CD4-positive, alpha-beta T cell (primary cell): ENCODE measurements at regions not wholly inside any gene's neighbourhood (a gene's known extent, or its start where the extent isn't known, plus 50 kb on each side); places are given as distances from the start of the nearest gene placed in this dataset.

Experiments
- ATAC-seq: fragments of 200-7000 bp; cut with Tn5 transposase; one replicate; pipeline ENCODE4 v1.10.0; 2022; ENCODE audit warnings: mild to moderate bottlenecking; ENCODE audit not compliant: poor library complexity
- CTCF ChIA-PET: fragments of 350-600 bp; sonication (Branson Sonifier 250); formaldehyde crosslinking; loops from one replicate; lab custom pipeline; 2021; ENCODE audit warnings: antibody characterized with exemption, inconsistent platforms; lab: Charles Lee
- POLR2A ChIA-PET: fragments of 350-600 bp; sonication (Branson Sonifier 250); formaldehyde crosslinking; loops from one replicate; lab custom pipeline; 2021; ENCODE audit warnings: antibody characterized with exemption, inconsistent platforms; lab: Charles Lee
- DNase-seq, 14 experiments: peaks; one replicate each; pipeline ENCODE4 v3.0.0-alpha.2; 2013 to 2020; ENCODE audit warnings: mixed read lengths in 2 of 14
- H3K27ac ChIP-seq, 2 donors: one replicate each; pipeline versions ENCODE4 v1.5.1 to v1.7.0; 2013; ENCODE audit warnings: low read length in 2 of 2, low read depth in 1 of 2, mild to moderate bottlenecking in 1 of 2
- H3K27me3 ChIP-seq, 2 experiments: 1 replicate in 1 of 2; 2 replicates in 1 of 2; pipeline versions ENCODE4 v1.6.1 to v1.7.0; 2013; ENCODE audit warnings: low read length in 2 of 2, control low read depth in 1 of 2, mild to moderate bottlenecking in 1 of 2, moderate library complexity in 1 of 2; ENCODE audit not compliant: insufficient read depth in 2 of 2, control insufficient read depth in 1 of 2
- H3K36me3 ChIP-seq: one replicate; pipeline ENCODE4 v1.6.1; 2013; ENCODE audit warnings: low read length, control low read depth; ENCODE audit not compliant: insufficient read depth
- H3K4me1 ChIP-seq: one replicate; pipeline ENCODE4 v1.6.1; 2013; ENCODE audit warnings: low read length, control low read depth; ENCODE audit not compliant: insufficient read depth
- H3K4me3 ChIP-seq: one replicate; pipeline ENCODE4 v1.5.1; 2013; ENCODE audit warnings: mild to moderate bottlenecking, low read length, moderate library complexity
- H3K9me3 ChIP-seq, 2 experiments: 1 replicate in 1 of 2; 2 replicates in 1 of 2; pipeline versions ENCODE4 v1.6.1 to v1.7.0; 2013; ENCODE audit warnings: low read length in 2 of 2, mild to moderate bottlenecking in 2 of 2, control low read depth in 1 of 2, moderate library complexity in 1 of 2; ENCODE audit not compliant: control insufficient read depth in 1 of 2, insufficient read depth in 1 of 2
- H3K27ac Mint-ChIP-seq: one replicate; pipeline ENCODE4 v1.8.0; 2020; ENCODE audit warnings: mixed read lengths
- H3K27me3 Mint-ChIP-seq: one replicate; pipeline ENCODE4 v1.8.0; 2021; ENCODE audit warnings: mixed read lengths
- H3K36me3 Mint-ChIP-seq: one replicate; pipeline ENCODE4 v1.8.0; 2021; ENCODE audit warnings: low read depth, mixed read lengths
- H3K4me1 Mint-ChIP-seq: one replicate; pipeline ENCODE4 v1.8.0; 2021; ENCODE audit warnings: low read depth, mixed read lengths
- H3K4me3 Mint-ChIP-seq: one replicate; pipeline ENCODE4 v1.8.0; 2020; ENCODE audit warnings: mild to moderate bottlenecking, mixed read lengths
- H3K9me3 Mint-ChIP-seq: one replicate; pipeline ENCODE4 v1.8.0; 2020; ENCODE audit warnings: mixed read lengths
- CTCF ChIP-seq: fragments of 200-600 bp; IDR thresholded peaks from one replicate; pipeline ENCODE4 v1.8.0; 2022; ENCODE audit warnings: antibody characterized with exemption, mild to moderate bottlenecking
- intact Hi-C, 2 experiments: fragments of 100-400 bp; cut with DNase I in 1 of 2; cut with micrococcal nuclease in 1 of 2; formaldehyde crosslinking; loops; one replicate each; pipeline versions ENCODE4 v1.15.1 to v1.9.0; 2023 to 2025; cut with DNase I, micrococcal nuclease

- Mint-ChIP-seq H3K27ac (no peak overlapping the region), H3K27me3 (peaks cover 28% of the 10 kb centered on the region), H3K4me1 (no peaks in the 10 kb centered on the region), H3K4me3 (no peak overlapping the region), H3K36me3 (no peaks in the 10 kb centered on the region), H3K9me3 (no peaks in the 10 kb centered on the region)
- POLR2A ChIA-PET = no interaction called here
- TF ChIP-seq CTCF = no peak
- Histone ChIP-seq H3K9me3 (no peaks in the 10 kb centered on the region), H3K4me1 (no peaks in the 10 kb centered on the region), H3K36me3 (no peaks in the 10 kb centered on the region), H3K27ac (no peak overlapping the region), H3K4me3 (no peak overlapping the region), H3K27me3 (no peaks in the 10 kb centered on the region)
- no peak for ATAC-seq
- intact Hi-C loops = loop anchor here in 1 of 2 experiments (5.0 kb wide), 1 partner anchor 974 kb away; no protein-coding TSS in a partner anchor
- CTCF ChIA-PET = interaction anchor here (1.5 kb wide), 1 partner anchor 25 kb away, joined by 4 read pairs; no protein-coding TSS in a partner anchor
- DNase-seq = peak in 2 of 14 experiments; percentile 0 to 1
Measured at GRCh38 chr4:74873545-74874301, 59.2 kb upstream of the PARM1 start.

GRCh38 chr4:74858921-74859562 lies 64.7 kb upstream of the BTC start:
- no peaks in the 10 kb centered on the region for H3K4me1 Mint-ChIP-seq
- Histone ChIP-seq H3K27me3 (no peaks in the 10 kb centered on the region), H3K4me3 (no peak overlapping the region), H3K27ac (no peak overlapping the region), H3K4me1 (no peaks in the 10 kb centered on the region), H3K9me3 (no peaks in the 10 kb centered on the region), H3K36me3 (no peaks in the 10 kb centered on the region)
- no peak overlapping the region for H3K4me3 Mint-ChIP-seq
- ATAC-seq (no peak), DNase-seq (no peak)
- intact Hi-C loops = no loop called here
- ChIA-PET POLR2A (no interaction called here), CTCF (no interaction called here)
- H3K27me3 Mint-ChIP-seq = peaks cover 17% of the 10 kb centered on the region
- H3K9me3 Mint-ChIP-seq = no peaks in the 10 kb centered on the region
- H3K27ac Mint-ChIP-seq = no peak overlapping the region
- TF ChIP-seq CTCF = no peak
- no peaks in the 10 kb centered on the region for H3K36me3 Mint-ChIP-seq

- ATAC-seq (no peak), DNase-seq (no peak)
- Mint-ChIP-seq H3K9me3 (peaks cover 2% of the 10 kb centered on the region), H3K4me3 (no peak overlapping the region), H3K27ac (no peak overlapping the region), H3K4me1 (no peaks in the 10 kb centered on the region), H3K27me3 (peaks cover 11% of the 10 kb centered on the region), H3K36me3 (no peaks in the 10 kb centered on the region)
- Histone ChIP-seq H3K4me1 (no peaks in the 10 kb centered on the region), H3K27me3 (no peaks in the 10 kb centered on the region), H3K36me3 (no peaks in the 10 kb centered on the region), H3K4me3 (no peak overlapping the region), H3K27ac (no peak overlapping the region), H3K9me3 (no peaks in the 10 kb centered on the region)
- ChIA-PET POLR2A (no interaction called here), CTCF (interaction anchor here (1.0 kb wide), 1 partner anchor 17 kb away, joined by 3 read pairs; no protein-coding TSS in a partner anchor)
- no peak for TF ChIP-seq CTCF
- intact Hi-C loops = no loop called here
Measured at GRCh38 chr4:74855879-74856278, 61.6 kb upstream of the BTC start.
